ENCODE measurements at regions not wholly inside any gene's neighbourhood (a gene's known extent, or its start where the extent isn't known, plus 50 kb on each side); places are given as distances from the start of the nearest gene placed in this dataset.

DNA sequence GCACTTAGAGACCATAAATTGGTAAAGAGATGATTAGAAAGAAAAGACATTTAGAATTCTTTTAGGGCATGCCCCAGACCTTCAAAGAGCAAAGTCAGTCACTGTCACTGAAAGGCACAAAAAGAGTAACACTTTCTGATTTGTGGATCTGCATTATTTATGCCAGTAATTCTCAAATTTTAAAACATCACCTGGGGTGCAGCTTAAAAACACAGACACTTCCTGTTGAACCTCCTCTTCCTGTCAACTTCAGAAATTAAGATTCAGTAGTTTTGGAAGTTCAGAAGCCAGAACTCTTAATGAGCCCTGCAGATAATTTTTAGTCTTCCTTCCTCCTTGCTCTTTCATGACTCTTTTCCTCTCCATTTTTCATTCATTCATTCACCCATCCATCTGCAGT lies 137.5 kb downstream of the NRN1 start:
- no peak overlapping the region for H3K4me3 ChIP-seq (ENCODE audit: low read length)
- peaks cover 2% of the 10 kb centered on the region for H3K4me1 ChIP-seq (ENCODE audit: control insufficient read depth, insufficient read depth, low read length)
- no peaks in the 10 kb centered on the region for H3K36me3 ChIP-seq (ENCODE audit: control insufficient read depth, insufficient read depth, low read length)
- no peak overlapping the region for H3K27ac ChIP-seq (ENCODE audit: low read length)
- H3K27me3 ChIP-seq (ENCODE audit: control insufficient read depth, insufficient read depth, low read length), result no peaks in the 10 kb centered on the region
- no peak for DNase-seq
- peaks cover 4% of the 10 kb centered on the region for H3K9me3 ChIP-seq (replicated peaks; ENCODE audit: control insufficient read depth, low read depth, low read length)

DNA sequence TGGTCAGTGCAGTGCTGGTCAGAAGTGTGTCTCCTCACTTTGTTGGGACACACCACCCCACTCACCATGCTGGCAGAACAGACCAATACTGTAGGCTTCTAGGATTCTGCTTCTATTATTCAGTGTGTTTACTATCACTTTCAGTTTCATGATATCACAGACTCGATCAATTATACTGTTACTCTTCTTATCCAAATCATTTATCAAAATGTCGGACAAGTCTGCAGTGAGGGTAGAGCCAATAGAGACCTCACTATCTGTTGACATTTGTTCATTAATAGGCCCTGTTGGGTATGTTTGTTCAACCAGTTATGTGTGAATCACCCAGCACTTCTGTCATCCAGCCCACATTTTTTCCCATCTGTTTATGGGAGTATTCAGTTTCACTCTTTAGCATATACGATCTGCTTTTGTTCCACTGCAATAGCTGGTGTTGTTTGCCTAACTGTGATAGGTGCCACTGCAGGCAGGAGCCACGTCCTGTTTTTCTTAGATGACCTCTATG lies 140.1 kb downstream of the NRN1 start:
- no peaks in the 10 kb centered on the region for H3K36me3 ChIP-seq (ENCODE audit: control insufficient read depth, insufficient read depth, low read length)

DNA sequence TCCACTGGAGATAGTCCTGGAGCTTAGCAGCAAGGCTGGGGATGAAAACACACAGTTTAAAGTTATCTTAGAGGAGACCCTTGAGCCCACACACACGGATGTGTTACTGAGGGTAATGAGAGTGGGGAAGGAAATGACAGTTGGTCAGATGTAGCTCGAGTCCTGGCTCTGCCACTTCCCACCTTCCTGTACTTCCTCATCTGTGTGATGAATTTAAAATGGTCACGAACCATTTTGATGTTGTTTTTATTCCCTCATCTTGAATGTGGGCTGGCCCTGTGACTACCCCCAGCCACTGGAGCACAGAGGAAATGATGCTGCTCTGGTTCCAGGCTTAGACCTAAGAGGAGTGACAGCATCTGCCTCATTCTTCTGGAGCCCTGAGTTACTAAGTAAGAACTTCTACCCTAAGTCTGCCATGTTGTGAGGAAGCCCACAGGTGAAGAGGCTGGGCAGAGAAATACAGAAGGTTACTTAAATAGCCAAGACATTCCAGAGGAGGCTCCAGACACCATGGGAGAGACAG lies 141.2 kb downstream of the NRN1 start:
- Histone ChIP-seq H3K9me3 (replicated peaks; ENCODE audit: control insufficient read depth, low read depth, low read length) (no peaks in the 10 kb centered on the region), H3K36me3 (ENCODE audit: control insufficient read depth, insufficient read depth, low read length) (no peaks in the 10 kb centered on the region), H3K27ac (ENCODE audit: low read length) (no peak overlapping the region), H3K4me1 (ENCODE audit: control insufficient read depth, insufficient read depth, low read length) (peaks cover 2% of the 10 kb centered on the region), H3K4me3 (ENCODE audit: low read length) (no peak overlapping the region), H3K27me3 (ENCODE audit: control insufficient read depth, insufficient read depth, low read length) (no peaks in the 10 kb centered on the region)
- no peak for DNase-seq
- no CpG with 5 or more reads among the region's 3 CpGs for WGBS (ENCODE audit: insufficient coverage)

More for the DNA sequence above, 140.1 kb downstream of the NRN1 start:
- DNase-seq, result peak; percentile 15
- H3K9me3 ChIP-seq (replicated peaks; ENCODE audit: control insufficient read depth, low read depth, low read length), result peaks cover 4% of the 10 kb centered on the region
- no peak overlapping the region for H3K27ac ChIP-seq (ENCODE audit: low read length)
- peaks cover 2% of the 10 kb centered on the region for H3K4me1 ChIP-seq (ENCODE audit: control insufficient read depth, insufficient read depth, low read length)
- H3K27me3 ChIP-seq (ENCODE audit: control insufficient read depth, insufficient read depth, low read length), result no peaks in the 10 kb centered on the region
- H3K4me3 ChIP-seq (ENCODE audit: low read length), result no peak overlapping the region
- 40% methylated on average over 1 of the region's 4 CpGs for WGBS (ENCODE audit: insufficient coverage)

DNA sequence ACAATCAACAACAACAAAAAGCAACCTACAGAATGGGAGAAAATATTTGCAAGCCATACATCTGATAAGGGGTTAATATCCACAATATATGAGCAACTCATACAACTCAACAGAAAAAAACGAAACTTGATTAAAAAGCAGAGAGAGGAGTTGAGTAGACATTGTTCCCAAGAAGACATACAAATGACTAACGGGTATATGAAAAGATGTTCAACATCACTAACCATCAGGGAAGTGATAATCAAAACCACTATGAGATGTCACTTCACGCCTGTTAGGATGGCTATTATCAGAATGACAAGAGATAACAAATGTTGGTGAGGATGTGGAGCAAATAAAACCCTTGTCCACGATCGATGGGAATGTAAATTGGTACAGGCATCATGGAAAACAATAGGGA lies 145.9 kb downstream of the NRN1 start:
- H3K9me3 ChIP-seq (replicated peaks; ENCODE audit: control insufficient read depth, low read depth, low read length), result no peaks in the 10 kb centered on the region
- no peak for DNase-seq
- H3K4me3 ChIP-seq (ENCODE audit: low read length), result no peak overlapping the region
- peaks cover 2% of the 10 kb centered on the region for H3K4me1 ChIP-seq (ENCODE audit: control insufficient read depth, insufficient read depth, low read length)
- no peaks in the 10 kb centered on the region for H3K27me3 ChIP-seq (ENCODE audit: control insufficient read depth, insufficient read depth, low read length)
- no peaks in the 10 kb centered on the region for H3K36me3 ChIP-seq (ENCODE audit: control insufficient read depth, insufficient read depth, low read length)
- no peak overlapping the region for H3K27ac ChIP-seq (ENCODE audit: low read length)
- WGBS (ENCODE audit: insufficient coverage), result no CpG with 5 or more reads among the region's 5 CpGs

DNA sequence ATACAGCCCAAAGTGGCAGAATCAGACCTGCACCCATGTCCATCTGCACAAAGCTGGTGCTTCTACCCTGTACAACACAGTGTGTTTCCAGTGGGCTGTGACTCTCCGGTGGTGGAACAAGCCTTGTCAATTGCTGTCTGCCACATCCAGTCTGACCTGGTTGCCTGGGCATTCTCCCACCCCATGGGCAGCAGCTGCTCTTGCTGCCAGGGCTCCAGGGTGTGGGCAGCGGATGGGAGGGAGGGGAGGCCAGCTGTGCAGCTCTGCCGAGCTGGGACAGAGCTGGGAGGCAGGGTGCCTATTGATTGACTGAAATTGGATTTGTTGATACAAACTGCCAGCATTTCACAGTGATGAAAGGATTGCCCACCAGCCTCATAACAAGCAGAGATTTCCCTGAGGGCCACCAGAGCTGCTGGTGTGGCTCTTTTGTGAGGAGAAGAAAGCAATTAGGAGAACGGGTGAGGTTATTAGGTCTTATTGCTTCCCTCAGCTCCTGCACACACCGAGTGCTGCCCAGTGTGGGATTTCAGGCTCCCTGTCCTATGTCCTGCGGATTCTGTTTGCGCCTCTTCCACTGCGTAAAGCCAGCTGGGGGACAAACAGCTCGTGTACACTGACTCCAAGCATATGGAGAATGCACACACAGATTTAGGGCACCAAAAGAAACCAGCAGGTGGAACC lies 150.8 kb downstream of the NRN1 start:
- no peaks in the 10 kb centered on the region for H3K36me3 ChIP-seq (ENCODE audit: control insufficient read depth, insufficient read depth, low read length)
- DNase-seq, result no peak
- peaks cover 9% of the 10 kb centered on the region for H3K4me1 ChIP-seq (ENCODE audit: control insufficient read depth, insufficient read depth, low read length)
- H3K9me3 ChIP-seq (replicated peaks; ENCODE audit: control insufficient read depth, low read depth, low read length), result no peaks in the 10 kb centered on the region
- no peak overlapping the region for H3K4me3 ChIP-seq (ENCODE audit: low read length)
- H3K27ac ChIP-seq (ENCODE audit: low read length), result no peak overlapping the region
- H3K27me3 ChIP-seq (ENCODE audit: control insufficient read depth, insufficient read depth, low read length), result peaks cover 15% of the 10 kb centered on the region
- 70% methylated on average over 7 of the region's 9 CpGs for WGBS (ENCODE audit: insufficient coverage)

DNA sequence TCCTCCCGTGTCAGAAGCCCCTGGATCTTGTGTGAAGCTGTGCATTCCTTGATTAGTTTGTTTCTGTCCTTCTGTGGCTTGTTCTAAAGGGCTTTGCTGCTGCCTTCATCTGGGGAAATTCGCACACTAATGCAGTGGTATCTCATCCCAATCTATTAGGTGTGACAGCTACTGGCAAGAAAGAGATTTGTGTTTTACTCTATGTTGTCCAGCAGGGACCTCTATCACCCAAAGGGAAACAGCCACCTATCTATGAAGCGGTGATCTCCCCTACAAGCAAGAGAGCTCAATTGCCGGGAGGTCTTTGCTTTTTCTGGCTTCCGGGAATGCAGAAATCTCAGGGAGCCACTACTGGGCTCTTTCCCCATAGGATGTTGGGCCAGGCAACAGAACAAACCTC lies 151.8 kb downstream of the NRN1 start:
- no peak for DNase-seq
- Histone ChIP-seq H3K9me3 (replicated peaks; ENCODE audit: control insufficient read depth, low read depth, low read length) (no peaks in the 10 kb centered on the region), H3K4me3 (ENCODE audit: low read length) (no peak overlapping the region), H3K27ac (ENCODE audit: low read length) (no peak overlapping the region), H3K4me1 (ENCODE audit: control insufficient read depth, insufficient read depth, low read length) (peaks cover 12% of the 10 kb centered on the region), H3K27me3 (ENCODE audit: control insufficient read depth, insufficient read depth, low read length) (peaks cover 24% of the 10 kb centered on the region), H3K36me3 (ENCODE audit: control insufficient read depth, insufficient read depth, low read length) (no peaks in the 10 kb centered on the region)
- 64% methylated on average over 3 of the region's 5 CpGs for WGBS (ENCODE audit: insufficient coverage)

DNA sequence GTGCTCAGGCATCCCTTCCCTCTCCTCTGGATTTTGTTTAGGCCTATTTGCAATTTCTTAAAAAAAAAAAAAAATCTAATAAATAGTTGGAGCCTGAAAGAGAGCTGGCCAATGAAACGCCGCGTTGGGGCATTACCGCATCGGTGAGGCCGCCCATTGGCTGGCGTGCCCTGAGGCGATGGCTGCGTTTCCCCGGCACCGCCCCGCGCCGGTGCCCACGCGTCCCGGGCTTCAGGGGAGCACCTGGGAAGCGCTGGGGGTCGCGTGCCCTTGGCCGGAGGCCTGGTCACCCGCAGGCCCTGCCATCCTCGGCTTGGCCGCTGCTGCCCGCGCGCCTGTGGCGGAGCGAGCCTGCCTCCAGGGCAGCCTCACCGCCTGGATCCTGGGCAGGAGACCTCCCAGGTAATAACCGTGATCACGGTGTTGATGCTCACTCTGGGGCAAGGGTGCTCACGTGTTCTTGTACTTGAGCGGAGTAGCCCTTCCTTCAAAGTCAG lies 155.4 kb downstream of the NRN1 start:
- Histone ChIP-seq H3K4me1 (ENCODE audit: control insufficient read depth, insufficient read depth, low read length) (peaks cover 12% of the 10 kb centered on the region), H3K4me3 (ENCODE audit: low read length) (peak overlapping the region; percentile 21), H3K27ac (ENCODE audit: low read length) (no peak overlapping the region), H3K9me3 (replicated peaks; ENCODE audit: control insufficient read depth, low read depth, low read length) (no peaks in the 10 kb centered on the region), H3K27me3 (ENCODE audit: control insufficient read depth, insufficient read depth, low read length) (peaks cover 38% of the 10 kb centered on the region), H3K36me3 (ENCODE audit: control insufficient read depth, insufficient read depth, low read length) (no peaks in the 10 kb centered on the region)
- peak; percentile 61 for DNase-seq
- 1% methylated on average over 34 of the region's 34 CpGs for WGBS (ENCODE audit: insufficient coverage)

DNA sequence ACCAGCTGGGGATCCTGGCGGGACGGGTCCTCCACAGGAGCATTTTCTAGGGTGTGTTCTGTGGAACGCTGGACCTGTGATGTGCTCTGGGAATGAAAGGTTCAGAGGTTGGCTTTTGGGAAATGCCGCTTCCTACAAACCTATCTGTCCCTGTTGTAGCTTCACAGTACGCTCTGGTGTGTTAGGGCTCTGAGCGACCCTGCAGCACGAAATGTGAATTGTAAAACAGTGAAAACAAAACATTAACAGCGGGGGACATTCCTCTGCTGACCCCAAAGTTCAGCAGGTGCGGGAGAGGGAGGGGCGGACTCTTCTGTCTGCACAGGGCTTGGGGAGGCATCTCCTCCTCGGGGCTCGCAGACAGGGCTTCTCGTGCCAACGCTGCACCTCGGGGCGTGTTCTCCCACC lies 155.9 kb downstream of the NRN1 start:
- Histone ChIP-seq H3K9me3 (replicated peaks; ENCODE audit: control insufficient read depth, low read depth, low read length) (no peaks in the 10 kb centered on the region), H3K4me3 (ENCODE audit: low read length) (peak overlapping the region; percentile 21), H3K4me1 (ENCODE audit: control insufficient read depth, insufficient read depth, low read length) (peaks cover 10% of the 10 kb centered on the region), H3K27me3 (ENCODE audit: control insufficient read depth, insufficient read depth, low read length) (peaks cover 40% of the 10 kb centered on the region), H3K36me3 (ENCODE audit: control insufficient read depth, insufficient read depth, low read length) (no peaks in the 10 kb centered on the region), H3K27ac (ENCODE audit: low read length) (no peak overlapping the region)
- no peak for DNase-seq
- 9% methylated on average over 6 of the region's 16 CpGs for WGBS (ENCODE audit: insufficient coverage)

DNA sequence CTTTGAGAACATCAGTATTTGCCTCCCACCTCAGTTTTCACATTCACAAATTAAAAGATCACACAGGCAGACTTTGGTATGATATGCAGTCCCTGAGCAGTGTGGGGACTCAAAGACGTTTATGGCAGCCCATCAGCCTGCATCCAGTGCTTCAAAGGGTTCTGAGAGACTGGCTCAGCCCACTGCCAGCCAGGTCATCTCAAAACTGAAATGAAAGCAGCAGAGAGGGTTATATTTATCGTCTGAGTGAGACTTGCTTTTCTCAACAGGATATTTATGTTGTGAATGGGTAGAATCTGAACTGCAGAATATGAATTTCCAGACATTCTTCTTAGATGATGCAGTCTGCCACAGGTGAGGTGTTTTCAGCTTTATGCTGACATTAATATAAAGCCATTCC lies 159.8 kb downstream of the NRN1 start:
- WGBS (ENCODE audit: insufficient coverage), result 0% methylated on average over 1 of the region's 2 CpGs

DNA sequence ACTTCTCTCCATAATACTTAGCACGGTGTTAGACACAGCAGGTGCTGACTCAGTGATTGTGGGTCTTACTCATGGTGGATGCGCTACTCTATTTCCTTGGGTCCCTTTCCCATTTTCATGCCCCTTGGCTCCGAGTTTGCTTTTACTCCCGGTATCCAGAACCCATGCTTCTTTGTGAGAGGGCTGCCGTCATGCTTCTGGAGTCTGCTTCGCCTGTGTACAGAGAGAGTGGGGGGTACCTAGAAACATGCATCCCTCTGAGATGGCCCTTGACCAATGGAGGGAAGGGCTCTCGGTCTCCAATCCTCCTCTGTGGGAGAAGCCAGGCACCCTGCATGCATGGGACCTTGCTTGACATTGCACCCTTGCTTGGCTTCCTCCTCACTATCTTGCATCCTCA lies 160.4 kb downstream of the NRN1 start:
- DNase-seq, result no peak

More for the DNA sequence above, 159.8 kb downstream of the NRN1 start:
- H3K9me3 ChIP-seq (replicated peaks; ENCODE audit: control insufficient read depth, low read depth, low read length), result no peaks in the 10 kb centered on the region
- DNase-seq, result no peak
- no peak overlapping the region for H3K27ac ChIP-seq (ENCODE audit: low read length)
- H3K4me1 ChIP-seq (ENCODE audit: control insufficient read depth, insufficient read depth, low read length), result peaks cover 10% of the 10 kb centered on the region
- H3K36me3 ChIP-seq (ENCODE audit: control insufficient read depth, insufficient read depth, low read length), result no peaks in the 10 kb centered on the region
- no peak overlapping the region for H3K4me3 ChIP-seq (ENCODE audit: low read length)
- H3K27me3 ChIP-seq (ENCODE audit: control insufficient read depth, insufficient read depth, low read length), result peaks cover 33% of the 10 kb centered on the region

More for the DNA sequence above, 160.4 kb downstream of the NRN1 start:
- Histone ChIP-seq H3K27me3 (ENCODE audit: control insufficient read depth, insufficient read depth, low read length) (peaks cover 30% of the 10 kb centered on the region), H3K4me1 (ENCODE audit: control insufficient read depth, insufficient read depth, low read length) (peaks cover 6% of the 10 kb centered on the region), H3K9me3 (replicated peaks; ENCODE audit: control insufficient read depth, low read depth, low read length) (no peaks in the 10 kb centered on the region), H3K27ac (ENCODE audit: low read length) (no peak overlapping the region), H3K36me3 (ENCODE audit: control insufficient read depth, insufficient read depth, low read length) (no peaks in the 10 kb centered on the region), H3K4me3 (ENCODE audit: low read length) (no peak overlapping the region)
- 83% methylated on average over 2 of the region's 7 CpGs for WGBS (ENCODE audit: insufficient coverage)
